ENCODE measurements at regions not wholly inside any gene's neighbourhood (a gene's known extent, or its start where the extent isn't known, plus 50 kb on each side); places are given as distances from the start of the nearest gene placed in this dataset.

DNA sequence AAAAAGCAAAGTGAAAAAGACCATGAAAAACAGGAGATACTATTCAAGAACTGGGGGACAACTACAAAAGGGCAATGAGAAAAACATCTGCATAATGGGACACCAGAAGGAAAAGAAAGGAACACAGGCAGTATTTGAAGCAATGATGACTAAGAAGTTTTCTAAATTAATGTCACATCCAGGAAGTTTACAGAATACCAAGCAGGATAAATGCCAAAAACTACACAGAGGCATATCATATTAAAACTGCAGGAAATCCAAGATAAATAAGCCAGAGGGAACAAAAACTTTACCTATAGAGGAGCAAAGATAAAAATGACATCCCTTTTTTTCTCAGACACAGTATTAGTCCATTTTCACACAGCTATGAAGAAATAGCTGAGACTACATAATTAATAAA, 193.0 kb downstream of the ERMARD start:
- no peak for DNase-seq (ENCODE audit: low spot score)

DNA sequence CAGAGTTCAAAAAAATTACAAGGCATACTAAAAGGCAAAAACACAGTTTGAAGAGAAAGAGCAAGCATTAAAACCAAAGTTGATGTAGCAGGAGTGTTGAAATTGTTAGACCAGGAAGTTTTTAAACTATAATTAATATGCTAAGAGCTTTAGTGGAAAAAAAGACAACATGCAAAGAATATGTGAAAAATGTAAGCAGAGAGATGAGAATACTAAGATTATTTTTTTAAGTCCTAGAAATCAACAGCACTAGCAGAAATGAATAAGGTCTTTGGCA, 192.6 kb downstream of the ERMARD start:
- DNase-seq (ENCODE audit: low spot score) = no peak

DNA sequence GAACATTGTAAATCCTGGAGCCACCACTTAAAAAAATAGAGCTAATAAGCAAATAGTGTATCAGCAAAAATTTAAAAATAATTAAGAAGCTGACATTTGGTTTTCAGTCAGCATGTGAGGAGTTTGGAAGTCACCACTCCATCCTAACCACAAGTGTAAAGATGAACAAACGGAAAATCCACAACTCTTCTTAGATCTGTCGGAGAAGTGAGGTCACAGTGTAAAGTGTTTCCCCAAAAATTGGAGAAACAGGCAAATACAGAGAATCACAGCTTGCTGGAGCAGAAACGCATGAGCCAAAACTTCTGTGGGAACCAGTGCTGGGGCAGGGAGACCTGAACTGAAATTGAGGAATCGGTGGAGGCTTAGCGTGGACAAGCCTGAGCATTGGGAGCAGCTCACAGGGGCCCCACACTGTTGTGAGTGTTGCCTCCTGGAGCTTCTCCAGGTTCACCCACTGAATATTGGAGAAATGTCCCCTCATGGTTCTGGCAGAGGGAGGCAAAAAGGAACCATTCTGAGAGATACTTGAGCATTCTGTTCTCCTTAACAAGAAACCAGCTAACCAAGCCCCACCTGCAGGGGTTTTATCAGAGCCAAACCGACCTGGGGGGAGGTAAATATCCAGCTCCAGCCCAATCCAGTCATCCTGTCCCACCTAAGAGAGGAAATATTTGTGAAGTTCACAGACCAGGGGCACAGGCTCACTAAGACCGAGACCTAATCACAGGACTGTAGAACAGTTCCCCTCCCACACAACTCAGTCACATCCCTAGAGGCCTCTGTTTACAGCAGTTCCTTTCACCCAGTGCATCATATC, 192.0 kb downstream of the ERMARD start:
- no peak for DNase-seq (ENCODE audit: low spot score)

DNA sequence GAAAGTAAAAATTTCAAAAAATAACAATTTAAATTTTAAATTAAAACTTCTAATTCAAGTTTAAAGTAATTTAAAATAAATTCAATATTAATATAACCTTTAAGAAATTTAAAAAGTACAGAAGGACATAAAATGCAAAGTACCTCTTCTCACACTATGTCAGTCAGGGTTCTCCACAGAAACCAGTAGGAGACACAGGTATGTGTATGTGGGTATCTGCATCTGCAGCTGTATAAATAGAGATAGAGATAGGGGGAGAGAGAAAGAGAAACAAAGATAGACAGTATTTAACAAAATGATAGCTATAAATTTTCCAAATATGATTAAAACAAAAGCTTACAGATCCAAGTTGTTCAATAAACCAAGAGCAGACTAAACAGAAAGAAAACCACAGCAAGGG, 190.8 kb downstream of the ERMARD start:
- no peak for DNase-seq (ENCODE audit: low spot score)

DNA sequence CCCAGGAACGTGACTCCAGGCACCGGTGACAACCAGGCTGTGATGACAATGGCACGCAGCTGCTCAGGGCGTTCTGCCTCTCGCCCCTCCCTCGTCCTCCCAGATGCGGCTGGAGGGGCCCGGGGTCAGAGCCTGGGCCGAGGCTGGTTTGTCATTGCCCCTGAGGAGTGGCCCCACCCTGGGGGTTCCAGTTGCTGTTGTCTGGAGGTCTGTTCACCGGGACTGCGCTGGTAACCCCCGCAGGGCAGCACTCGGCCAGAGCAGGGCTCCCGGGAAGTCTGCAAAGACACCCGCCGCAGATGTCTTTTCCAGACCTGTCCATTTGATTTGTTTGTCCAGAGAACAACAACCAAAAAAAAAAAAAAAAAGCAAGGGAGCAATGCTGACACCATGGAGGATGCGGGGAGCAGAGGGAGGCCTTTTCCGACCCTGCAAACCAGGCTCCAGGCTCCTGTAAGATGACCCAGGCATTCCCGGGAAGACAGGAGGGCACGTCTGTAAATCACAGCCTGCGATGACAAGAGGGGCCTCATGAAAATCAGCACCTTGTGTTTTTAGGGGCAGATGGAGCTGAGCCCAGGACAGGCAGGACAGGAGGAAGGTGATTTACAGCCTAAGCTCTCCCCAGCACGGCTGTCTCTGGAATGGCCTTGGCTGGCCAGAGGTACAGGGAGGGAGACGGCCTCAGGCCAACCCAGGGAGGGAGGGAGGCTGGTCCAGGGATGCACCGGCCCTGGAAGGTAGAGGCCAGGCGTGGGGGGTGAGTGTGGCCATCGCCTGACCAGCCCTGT, 189.3 kb downstream of the ERMARD start:
- no peak for DNase-seq (ENCODE audit: low spot score)

DNA sequence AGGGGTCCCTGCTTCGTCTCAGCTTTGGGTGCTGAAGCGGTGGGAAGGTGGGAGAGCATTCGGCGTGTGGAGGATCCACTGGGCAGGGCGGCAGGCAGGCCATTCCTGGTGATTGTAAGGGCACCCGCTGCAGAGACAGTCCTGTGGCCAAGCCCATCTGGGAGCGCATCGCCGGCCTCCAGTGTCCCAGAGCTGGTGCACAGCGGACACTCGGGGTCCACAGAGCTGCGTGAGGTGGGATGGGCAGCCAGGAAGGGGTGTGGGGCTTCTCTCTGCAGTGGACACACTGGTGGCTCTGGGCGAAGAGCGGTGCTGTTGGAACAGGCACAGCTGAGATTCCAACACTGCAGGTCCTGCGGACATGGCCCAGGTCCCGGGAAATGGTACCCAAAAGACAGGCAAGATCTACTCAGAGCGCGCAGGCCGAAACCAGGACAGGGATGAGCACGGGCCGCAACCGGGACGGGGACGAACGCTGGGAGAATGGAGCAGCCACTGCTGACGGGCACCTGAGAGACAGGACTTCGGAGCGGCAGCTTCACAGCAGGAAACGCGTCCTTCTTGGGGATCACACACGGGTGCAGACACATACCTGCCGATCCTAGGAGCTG, 188.2 kb downstream of the ERMARD start:
- DNase-seq (ENCODE audit: low spot score) = no peak

DNA sequence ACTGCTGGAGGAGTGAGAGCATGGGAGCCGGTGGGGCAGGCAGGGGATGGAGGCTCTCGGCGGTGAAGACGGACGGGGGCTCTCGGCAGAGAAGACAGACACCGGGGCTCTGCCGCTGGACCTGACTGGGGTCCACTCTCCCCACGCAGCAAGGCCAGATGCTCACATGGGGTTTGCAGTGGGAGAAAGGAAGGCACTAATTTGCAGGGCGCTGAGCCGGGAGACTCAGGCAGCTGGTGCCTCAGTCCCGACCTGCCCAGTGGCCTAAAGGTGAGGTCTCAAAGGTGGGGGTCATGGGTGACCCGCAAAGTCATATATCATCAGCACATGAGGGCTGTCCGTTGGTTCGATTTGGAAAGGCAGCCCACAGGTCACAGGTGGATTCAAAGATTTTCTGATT, 187.3 kb downstream of the ERMARD start:
- DNase-seq (ENCODE audit: low spot score) = no peak

DNA sequence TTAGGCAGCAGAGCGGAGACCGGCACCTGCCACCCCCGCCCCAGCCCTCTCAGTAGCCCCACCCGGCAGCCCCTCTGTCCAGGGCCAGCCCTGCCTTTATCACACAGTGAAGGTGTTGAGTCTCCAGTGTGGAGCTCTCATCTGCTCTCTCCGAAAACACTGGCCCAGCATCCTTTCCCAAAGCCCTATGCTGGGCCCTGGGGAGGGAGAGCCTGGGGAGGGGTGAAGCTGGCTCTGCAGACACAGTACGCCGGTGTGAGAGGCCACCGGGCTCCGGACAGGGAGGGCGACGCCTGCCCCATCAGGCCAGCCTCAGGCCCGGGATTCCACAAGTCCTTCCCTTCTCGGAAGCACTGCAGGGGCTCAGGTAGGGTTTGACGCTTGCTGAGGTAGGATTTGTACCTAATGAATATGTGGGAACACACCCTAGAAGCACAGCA, 186.9 kb downstream of the ERMARD start:
- no peak for DNase-seq (ENCODE audit: low spot score)

DNA sequence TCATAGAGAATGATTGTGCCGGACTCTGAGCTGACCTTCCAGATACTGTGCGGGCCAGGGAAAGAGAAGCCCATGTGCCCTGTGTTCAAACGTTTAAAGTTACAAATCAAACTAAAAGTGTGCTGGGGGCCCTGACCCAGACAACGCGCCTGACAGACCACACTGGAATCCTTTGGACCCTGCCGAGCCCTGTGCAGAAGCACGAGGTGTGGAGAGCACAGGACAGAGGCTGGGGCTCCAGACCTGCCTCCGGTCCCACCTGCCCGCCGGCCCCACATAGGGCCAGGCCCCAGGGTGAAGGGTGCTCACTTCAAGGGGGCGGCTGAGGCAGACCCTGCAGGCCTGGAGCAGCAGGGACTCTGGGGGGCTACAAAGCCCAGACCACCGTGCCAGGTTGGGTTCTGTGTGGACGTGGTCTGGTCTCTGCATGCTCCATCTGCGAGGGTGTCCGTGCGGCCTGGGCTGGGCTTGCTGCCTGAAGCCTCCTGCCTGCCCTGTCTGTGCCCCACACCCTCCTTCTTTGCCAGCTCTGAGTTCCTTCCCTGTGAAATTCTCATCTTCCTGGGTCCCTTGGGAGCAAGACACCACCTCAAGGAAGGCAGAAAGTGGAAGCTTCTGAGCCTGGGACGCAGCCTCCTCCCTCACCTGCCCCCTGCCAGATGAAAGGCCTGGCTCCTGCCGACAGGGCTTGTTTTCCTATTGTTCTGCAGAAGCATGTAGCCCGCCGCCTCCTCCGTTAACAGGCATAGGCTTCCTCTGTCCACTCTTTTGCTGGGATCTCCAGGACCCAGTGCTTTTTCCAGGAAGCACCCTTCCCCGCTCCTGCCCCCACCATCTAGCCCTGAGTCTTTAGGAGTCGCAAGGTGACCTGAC, 186.2 kb downstream of the ERMARD start:
- no peak for DNase-seq (ENCODE audit: low spot score)

DNA sequence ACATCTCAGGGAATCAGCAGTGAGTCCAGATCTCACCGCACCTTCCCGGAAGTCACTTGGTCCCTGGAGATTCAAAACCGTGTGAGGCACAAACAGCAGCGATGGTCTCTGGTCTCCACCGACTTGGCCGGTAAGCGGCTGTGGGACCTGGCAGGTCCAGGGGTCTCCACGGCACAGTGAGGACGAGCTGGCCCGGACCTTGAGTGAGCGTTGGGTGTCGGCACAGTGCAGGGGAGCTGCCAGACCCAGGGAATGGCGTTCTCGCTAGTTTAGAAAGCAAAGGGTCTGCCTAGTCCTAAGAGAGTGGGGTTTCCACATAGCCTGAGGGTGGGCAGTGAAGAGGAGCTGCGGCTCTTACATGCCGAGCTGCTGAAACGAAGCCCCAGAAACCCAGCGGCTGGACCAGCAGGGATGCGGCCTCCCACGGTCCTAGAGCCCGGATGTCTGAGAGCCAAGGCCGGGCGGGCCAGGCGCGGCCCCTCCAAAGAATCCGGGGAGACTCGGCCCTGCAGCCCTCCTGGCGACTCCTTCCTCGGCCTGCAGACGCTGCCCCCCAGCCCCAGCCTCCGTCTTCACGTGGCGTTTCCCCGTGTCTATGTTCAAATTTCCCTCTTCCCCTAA, 185.0 kb downstream of the ERMARD start:
- no peak for DNase-seq (ENCODE audit: low spot score)

DNA sequence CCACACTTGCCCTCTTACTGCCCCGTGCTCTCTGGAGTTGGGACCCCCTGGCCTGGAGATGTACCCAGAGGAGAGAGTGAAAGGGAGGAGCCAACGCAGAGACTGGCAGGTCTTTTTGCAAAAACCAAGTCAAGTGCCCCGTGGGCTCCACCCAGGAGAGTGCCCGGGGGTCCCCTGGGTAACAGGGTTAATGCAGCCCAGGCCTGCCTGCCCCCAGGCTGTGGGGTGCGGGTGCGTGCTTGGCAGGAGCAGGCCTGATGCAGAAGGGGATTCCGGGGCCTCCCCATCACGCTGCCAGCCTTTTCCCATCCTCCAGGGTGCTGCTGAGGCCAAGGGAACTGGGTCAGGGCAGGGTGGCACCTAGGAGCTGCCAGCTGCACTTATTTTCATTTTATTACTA, 184.4 kb downstream of the ERMARD start:
- no peak for DNase-seq (ENCODE audit: low spot score)

DNA sequence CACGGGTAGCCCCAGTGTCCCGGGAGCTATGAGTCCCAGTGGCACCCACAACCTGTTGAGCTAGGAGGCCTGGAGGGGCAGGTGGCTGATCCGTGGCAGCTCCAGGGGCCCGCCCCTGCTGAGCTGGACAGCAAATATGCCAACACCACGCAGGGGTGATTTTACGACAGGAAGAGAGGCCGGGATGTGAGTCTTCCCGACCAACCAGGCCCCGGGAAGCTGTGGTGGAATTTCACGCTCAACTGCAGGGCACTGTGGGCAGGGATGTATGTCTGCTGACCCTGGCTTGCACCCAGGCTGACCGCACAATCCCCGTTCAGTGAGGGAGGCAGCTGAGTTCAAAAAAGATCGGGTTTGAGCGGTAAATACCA, 183.9 kb downstream of the ERMARD start:
- DNase-seq (ENCODE audit: low spot score) = no peak

DNA sequence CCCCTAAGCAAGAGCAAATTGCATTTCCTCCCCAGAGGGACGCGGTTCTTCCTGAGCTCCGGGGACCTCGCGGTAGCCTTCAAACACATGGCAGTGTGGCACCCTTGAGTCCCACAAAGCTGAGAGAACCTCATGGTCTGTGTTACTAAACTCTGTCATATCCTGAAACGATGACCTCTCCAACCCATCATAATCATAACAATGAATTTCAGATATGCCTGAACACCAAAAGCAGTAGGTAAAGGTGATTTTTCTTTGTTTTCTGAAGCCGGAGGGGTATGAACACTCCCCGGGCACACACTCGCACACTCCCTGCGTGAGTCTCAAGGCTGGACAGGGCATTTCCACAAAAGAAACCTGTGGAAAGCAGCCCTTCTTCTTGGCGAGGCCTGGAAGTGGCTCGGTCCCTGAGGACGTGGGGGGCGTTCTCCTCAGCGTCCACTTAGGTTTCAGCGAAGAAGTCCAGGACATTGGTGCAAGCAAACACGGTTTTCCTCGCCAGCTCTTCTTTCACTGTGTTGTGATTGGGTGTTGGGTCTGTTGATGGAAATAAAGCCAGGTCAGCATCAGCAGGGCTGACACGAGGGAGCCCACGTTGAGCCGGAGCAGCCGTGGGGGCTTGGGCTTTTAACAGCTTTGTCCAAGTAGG, 183.4 kb downstream of the ERMARD start:
- no peak for DNase-seq (ENCODE audit: low spot score)

DNA sequence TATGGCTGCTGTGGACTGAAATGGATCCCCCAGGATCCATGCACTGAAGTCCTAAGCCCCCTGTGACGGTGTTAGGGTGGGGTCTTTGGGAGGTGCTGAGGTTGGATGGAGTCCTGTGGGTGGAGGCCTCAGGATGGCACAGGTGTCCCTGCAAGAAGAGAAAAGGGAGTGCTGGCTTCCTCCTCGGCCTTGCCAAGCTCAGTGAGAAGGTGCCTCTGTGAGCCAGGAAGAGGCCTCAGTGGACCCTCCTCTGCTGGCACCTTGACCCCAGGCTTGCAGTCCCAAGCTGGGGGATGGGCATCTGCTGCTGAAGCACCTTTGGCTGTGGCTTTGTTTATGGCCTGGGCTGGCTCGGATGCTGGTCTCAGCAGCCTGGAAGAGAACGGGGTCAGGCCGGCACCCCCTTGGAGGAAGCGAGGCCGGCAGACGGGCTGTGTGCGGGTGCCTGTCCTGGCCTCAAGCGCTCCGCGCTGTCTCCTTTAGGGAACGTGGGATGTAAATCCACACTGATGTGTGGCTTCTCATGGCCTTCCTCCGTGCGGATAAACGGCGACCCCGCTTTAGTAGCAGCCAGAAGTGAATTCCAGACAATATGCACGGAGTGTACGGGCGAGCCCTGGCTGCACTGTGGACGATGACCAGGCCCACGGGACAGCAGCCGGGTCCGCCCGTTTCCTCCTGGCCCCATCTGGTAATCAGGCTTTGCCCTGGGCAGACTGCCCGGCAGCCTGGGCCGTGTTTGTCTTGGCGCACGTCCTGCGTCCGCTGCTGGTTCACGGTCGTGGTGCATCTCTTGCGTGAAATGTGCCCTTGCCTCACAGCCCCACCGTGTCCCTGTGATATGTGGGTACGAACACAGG, 182.6 kb downstream of the ERMARD start:
- no peak for DNase-seq (ENCODE audit: low spot score)

DNA sequence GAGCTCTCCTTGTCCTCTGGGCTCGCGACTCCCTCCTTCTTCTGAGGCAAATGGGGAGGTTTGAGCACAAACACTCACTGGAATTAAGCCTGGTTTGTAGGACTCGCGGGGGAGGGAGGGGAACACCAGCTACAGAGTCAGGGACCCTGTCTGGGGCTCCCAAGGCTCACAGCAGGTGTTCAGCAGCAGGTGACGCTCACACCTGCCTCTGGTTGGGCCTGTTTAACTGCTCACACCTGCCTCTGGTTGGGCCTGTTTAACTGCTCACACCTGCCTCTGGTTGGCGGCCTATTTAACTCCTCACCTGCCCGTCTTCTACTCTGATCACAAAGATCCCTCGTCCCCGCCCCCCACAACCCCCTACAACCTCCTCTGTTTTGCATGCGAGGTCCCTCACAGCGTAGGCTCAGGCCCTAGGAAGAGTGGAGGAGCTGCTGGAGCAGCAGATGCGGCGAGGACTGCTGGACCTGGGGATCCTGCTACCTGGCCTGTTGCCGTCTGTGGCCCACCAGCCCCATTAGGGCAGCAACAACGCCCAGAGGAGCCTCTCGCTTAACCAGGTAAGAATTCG, 181.9 kb downstream of the ERMARD start:
- DNase-seq (ENCODE audit: low spot score) = no peak

DNA sequence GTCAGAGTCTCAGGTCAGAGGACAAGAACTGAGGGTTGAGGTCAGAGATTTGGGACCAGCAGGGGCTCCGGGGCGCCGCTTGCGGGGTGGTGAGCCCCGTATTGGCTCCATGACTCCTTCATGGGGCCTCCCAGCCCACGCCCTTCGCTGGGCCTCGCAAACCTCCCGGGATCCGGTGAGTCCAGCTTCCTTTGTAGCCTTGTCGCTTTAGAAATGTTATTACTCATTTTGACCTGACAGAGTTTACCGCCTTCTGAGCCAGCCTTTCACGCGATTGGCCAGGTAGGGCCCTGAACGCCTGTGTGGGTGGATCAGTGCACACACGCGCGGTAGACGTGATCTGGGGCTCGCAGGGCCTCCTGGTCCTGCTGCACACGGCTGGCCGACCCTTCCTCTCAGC, 181.1 kb downstream of the ERMARD start:
- DNase-seq (ENCODE audit: low spot score) = no peak

DNA sequence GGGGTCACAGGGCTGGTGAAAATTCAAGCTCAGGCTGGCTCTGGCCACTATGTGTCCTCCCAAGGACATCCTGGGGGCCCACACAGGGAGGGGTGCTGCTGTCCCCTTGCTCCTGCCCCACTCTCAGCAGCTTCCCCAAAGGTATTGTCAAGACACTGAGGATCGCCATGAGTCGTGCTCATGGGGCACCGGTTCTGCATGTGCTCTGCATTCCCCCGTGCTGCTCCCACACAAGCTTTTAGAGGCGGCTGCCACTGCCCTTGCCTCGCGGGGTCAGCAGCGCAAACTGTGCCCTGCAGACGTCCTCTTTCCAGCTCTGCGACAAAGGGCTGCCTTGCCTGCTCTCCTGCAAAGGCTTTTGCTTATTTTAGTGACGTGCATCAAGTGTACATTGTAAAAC, 179.8 kb downstream of the ERMARD start:
- no peak for DNase-seq (ENCODE audit: low spot score)

DNA sequence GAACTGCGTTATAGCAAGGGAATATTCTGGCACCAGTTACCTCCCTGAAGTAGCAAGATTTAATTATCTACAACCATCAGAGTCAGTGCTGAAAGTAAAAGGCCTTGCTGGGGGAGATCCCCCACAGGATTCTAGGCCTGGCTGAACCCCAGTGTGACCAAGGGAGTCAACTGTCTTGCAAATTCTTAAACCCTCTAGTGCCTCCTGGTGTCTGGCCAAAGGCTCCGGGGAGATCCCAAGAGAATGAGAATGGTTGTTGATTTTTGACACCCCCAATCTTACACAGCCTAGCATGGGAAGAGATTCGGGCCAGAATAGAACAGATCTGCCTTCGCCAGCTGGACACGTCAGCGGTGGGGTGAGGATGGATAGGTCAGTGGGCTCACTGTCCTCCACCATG, 179.4 kb downstream of the ERMARD start:
- no peak for DNase-seq (ENCODE audit: low spot score)

DNA sequence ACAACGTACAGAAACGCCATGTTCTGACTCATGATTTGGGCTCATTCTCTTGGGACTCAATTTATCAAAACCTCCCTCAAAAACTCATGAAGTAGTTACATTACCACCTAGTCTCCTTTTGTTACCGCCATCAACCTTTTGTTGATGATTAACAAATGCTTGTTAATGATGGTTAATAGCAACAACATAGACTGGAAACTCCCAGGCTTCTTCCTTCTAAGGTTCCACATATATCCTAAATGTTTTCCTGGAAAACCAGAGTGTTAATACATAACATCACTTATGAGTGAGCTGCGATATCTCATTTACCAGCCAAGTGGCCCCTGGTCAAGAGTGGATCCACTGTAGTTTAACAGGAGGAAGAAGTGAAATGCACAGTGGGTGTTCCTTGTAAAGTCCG, 176.3 kb downstream of the ERMARD start:
- no peak for DNase-seq (ENCODE audit: low spot score)
